AG04450 (cell line): ENCODE measurements at regions not wholly inside any gene's neighbourhood (a gene's known extent, or its start where the extent isn't known, plus 50 kb on each side); places are given as distances from the start of the nearest gene placed in this dataset.

Source experiments
- CTCF ChIA-PET: fragments of 300-600, 350-600 bp; formaldehyde crosslinking; extraction: SDS; loops from one replicate; lab custom pipeline; 2022; ENCODE audit warnings: antibody characterized with exemption, inconsistent platforms; lab: Charles Lee
- POLR2A ChIA-PET: fragments of 350-600 bp; formaldehyde crosslinking; extraction: SDS; loops from one replicate; lab custom pipeline; 2021; ENCODE audit warnings: antibody characterized with exemption, inconsistent platforms; lab: Yijun Ruan, JAX
- DNase-seq: peaks from one replicate; pipeline ENCODE4 v3.0.0-alpha.2; 2011; ENCODE audit warnings: low read depth, low spot score
- H3K27ac ChIP-seq: one replicate; pipeline ENCODE4 v1.5.1; 2012; ENCODE audit warnings: low read depth, low read length, control low read depth
- H3K27me3 ChIP-seq: one replicate; pipeline ENCODE4 v1.6.0; 2012; ENCODE audit warnings: low read length; ENCODE audit not compliant: control insufficient read depth, insufficient read depth
- H3K4me3 ChIP-seq: 2 replicates; pipeline ENCODE4 v1.5.1; 2011; ENCODE audit warnings: mild to moderate bottlenecking, low read depth, low read length, control low read depth
- H3K9me3 ChIP-seq: 2 replicates; pipeline ENCODE4 v1.5.1; 2012; ENCODE audit warnings: low read length; ENCODE audit not compliant: control insufficient read depth, insufficient read depth
- TF ChIP-seq, protein P1 (sequence below): IDR thresholded peaks from 2 replicates; pipeline ENCODE4 v1.5.1; 2011; ENCODE audit warnings: low read depth, low read length, control low read depth, inconsistent platforms

DNA sequence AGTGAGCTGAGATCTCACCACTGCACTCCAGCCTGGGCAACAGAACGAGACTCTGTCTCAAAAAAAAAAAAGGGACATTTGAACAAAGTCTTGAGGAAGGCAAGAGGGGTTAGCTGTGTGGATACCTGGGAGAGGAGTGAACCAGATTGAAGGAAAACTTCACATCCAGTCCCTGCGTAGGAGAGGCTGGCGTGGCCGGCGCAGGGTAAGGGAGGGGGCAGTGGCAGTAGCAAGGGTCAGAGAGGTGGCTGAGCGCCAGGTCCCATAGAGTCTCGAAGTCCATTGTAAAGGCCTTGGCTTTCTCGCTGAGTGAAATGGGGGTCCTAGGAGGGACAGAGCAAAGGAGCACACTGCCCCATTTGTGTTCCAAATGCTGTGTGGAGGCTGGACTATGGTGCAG is 171.8 kb upstream of the WSCD1 start:
- Histone ChIP-seq H3K27ac (no peak overlapping the region), H3K27me3 (peaks cover 3% of the 10 kb centered on the region), H3K4me3 (no peak overlapping the region), H3K9me3 (peaks cover 19% of the 10 kb centered on the region; the same call in 1 of the 2 replicates)
- CTCF ChIA-PET, result no interaction called here
- TF ChIP-seq, protein P1, sequence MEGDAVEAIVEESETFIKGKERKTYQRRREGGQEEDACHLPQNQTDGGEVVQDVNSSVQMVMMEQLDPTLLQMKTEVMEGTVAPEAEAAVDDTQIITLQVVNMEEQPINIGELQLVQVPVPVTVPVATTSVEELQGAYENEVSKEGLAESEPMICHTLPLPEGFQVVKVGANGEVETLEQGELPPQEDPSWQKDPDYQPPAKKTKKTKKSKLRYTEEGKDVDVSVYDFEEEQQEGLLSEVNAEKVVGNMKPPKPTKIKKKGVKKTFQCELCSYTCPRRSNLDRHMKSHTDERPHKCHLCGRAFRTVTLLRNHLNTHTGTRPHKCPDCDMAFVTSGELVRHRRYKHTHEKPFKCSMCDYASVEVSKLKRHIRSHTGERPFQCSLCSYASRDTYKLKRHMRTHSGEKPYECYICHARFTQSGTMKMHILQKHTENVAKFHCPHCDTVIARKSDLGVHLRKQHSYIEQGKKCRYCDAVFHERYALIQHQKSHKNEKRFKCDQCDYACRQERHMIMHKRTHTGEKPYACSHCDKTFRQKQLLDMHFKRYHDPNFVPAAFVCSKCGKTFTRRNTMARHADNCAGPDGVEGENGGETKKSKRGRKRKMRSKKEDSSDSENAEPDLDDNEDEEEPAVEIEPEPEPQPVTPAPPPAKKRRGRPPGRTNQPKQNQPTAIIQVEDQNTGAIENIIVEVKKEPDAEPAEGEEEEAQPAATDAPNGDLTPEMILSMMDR, result no peak
- POLR2A ChIA-PET, result no interaction called here
- no peak for DNase-seq

DNA sequence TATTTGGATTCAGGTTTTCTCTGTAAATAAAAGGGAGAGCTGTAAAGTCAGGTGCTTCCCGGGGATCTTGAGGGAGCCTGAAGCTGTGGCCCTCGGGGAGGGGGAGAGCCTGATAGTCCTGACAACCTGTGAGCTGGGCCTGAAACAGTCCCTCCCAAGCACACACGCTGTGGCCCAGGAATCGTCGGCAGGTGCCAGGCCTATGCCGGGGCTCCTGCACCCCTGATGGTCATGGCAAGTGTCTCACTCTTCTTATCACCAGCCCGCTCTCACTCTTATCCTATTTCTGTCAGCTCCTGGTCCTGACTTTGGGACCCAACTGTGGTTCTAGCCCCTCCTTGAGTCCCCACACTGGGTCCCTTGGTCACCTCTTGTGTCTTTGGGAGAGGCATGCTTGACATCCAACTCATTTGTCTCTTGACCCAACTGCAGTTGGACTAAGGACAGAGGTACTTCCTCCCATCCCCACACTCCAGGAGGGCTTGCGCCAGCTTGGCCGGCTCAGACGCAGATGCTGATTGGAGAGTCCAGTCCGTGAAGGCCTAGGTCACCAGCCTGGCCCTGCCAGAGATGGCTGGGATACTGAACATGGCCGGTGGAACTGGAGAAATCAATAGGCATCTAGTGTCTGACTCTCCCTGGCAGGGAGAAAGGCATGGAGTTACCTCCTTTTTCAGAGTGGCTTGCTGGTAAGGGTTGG is 170.5 kb upstream of the WSCD1 start:
- no peak for DNase-seq
- CTCF ChIA-PET, result no interaction called here
- TF ChIP-seq, protein P1, result no peak
- no peak overlapping the region for H3K4me3 ChIP-seq
- peaks cover 3% of the 10 kb centered on the region for H3K27me3 ChIP-seq
- peaks cover 19% of the 10 kb centered on the region; the same call in 1 of the 2 replicates for H3K9me3 ChIP-seq
- H3K27ac ChIP-seq, result no peak overlapping the region
- POLR2A ChIA-PET, result no interaction called here

DNA sequence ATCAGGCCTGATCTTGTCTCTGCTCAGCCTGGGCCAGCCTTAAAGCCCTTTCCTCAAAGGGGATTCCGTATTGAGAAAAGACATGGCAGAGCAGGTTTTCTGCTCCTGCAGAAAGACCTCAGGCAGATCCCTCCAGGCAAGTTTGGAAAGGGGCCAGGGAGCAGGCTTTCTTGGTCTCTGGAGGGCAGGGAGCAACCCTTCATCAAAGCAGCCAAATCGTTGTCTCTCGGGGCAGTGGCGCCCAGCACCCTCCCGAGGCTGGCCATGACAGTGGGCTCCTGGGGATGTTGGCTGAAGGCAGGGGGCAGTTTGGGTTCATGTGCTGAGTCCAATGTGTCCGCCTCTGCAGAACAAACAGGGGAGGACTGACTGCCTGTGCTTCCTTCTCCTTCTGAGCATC is 168.4 kb upstream of the WSCD1 start:
- H3K9me3 ChIP-seq, result peaks cover 19% of the 10 kb centered on the region; the same call in 1 of the 2 replicates
- TF ChIP-seq, protein P1, result no peak
- CTCF ChIA-PET, result no interaction called here
- peaks cover 3% of the 10 kb centered on the region for H3K27me3 ChIP-seq
- H3K4me3 ChIP-seq, result no peak overlapping the region
- no peak for DNase-seq
- POLR2A ChIA-PET, result no interaction called here
- no peak overlapping the region for H3K27ac ChIP-seq

DNA sequence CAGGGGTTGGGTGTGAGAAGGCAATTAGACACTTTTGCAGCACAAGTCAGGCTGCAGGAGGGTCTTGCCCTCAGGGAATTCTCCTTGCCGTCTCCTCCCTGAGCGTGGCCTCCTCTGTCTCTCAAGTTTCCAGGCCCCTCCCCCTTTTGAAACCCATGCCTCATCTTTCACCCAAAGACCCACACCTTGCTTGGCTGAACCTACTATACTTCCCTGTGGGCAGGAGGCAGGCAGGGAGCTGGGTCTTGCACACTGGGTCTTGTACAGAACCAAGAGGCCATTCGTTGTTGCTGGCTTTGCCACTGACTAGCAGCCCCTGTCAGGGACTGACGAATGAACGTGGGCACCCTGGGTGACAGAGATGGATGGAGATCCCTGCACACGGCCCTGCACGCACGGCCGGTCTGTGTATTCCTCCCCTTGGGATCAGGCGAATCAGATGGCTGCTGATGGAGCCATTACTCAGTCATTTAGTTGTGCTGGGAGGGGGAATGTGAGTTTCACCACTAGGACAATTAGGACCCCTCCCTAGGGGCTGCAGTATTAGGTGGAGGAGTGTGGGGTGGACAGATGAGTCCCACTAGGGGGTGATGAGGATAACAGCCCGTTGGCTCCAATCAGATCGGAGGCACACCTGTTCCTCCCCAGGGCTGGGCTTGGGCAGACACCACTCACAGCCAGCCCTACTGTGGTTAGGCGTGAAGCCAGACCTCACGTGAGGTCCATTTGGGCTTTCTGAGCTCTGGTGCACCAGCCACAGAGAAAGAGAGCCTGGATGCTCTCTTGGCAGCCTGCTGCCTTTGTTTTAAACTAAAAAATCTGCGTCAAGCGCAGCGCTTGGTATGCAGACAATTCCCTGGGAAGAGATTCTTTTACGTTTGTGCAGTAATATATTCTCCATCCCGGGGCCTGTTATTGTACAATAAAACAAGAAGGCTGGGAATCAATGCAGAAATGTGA is 167.7 kb upstream of the WSCD1 start:
- Histone ChIP-seq H3K27me3 (peaks cover 3% of the 10 kb centered on the region), H3K4me3 (no peak overlapping the region), H3K9me3 (peaks cover 17% of the 10 kb centered on the region; the same call in 1 of the 2 replicates), H3K27ac (no peak overlapping the region)
- TF ChIP-seq, protein P1, result no peak
- ChIA-PET POLR2A (no interaction called here), CTCF (no interaction called here)
- DNase-seq, result no peak

DNA sequence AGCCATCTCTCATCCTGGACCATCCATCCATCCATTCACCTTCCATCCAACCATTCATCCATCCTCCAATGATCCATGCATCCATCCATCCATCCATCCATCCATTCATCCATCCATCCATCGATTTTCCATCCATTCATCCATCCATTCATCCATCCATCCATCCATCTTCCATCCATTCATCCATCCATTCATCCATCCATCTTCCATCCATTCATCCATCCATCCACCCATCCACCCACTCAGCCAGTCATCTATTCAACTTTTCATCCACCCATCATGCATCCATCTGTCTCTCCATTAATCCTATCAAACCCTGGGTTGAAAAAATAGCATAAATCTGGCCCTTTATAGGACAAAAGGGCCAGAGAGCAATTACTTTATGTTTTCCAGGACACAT is 158.3 kb upstream of the WSCD1 start:
- CTCF ChIA-PET, result no interaction called here

More for the DNA sequence above, 158.3 kb upstream of the WSCD1 start:
- Histone ChIP-seq H3K27me3 (no peaks in the 10 kb centered on the region), H3K4me3 (no peak overlapping the region), H3K27ac (no peak overlapping the region), H3K9me3 (peaks cover 15% of the 10 kb centered on the region)
- TF ChIP-seq, protein P1, result no peak
- POLR2A ChIA-PET, result no interaction called here
- DNase-seq, result no peak
